H1 (cell line): ENCODE measurements at regions not wholly inside any gene's neighbourhood (a gene's known extent, or its start where the extent isn't known, plus 50 kb on each side); places are given as distances from the start of the nearest gene placed in this dataset.

ENCODE experiments used
- ASH2L ChIP-seq: fragments of 200-600, 300-600 bp; sonication (generic); IDR thresholded peaks from one replicate; pipeline ENCODE4 v1.7.1; 2017; ENCODE audit warnings: low read length
- HDAC2 ChIP-seq, 2 experiments: fragments of 300-600 bp in 1 of 2; sonication (generic) in 1 of 2; IDR thresholded peaks; 2 replicates each; pipeline ENCODE4 v1.6.1; 2011 to 2012; ENCODE audit warnings: low read depth in 2 of 2, low read length in 2 of 2, mild to moderate bottlenecking in 2 of 2, moderate library complexity in 2 of 2, borderline replicate concordance in 1 of 2, inconsistent platforms in 1 of 2
- KDM4A ChIP-seq: IDR thresholded peaks from one replicate; pipeline ENCODE4 v1.7.1; 2012; ENCODE audit warnings: low read depth, mild to moderate bottlenecking, moderate library complexity, low read length, inconsistent platforms; ENCODE audit not compliant: severe bottlenecking
- KDM5A ChIP-seq: fragments of 200-600 bp; IDR thresholded peaks from 2 replicates; pipeline ENCODE4 v1.7.1; 2012; ENCODE audit warnings: mild to moderate bottlenecking, low read length, inconsistent platforms, mixed read lengths
- SP4 ChIP-seq: IDR thresholded peaks from 2 replicates; pipeline ENCODE4 v1.6.1; 2012; ENCODE audit warnings: low read length, inconsistent platforms
- TF ChIP-seq, protein P1 (sequence below): IDR thresholded peaks from 2 replicates; pipeline ENCODE4 v1.6.1; 2012; ENCODE audit warnings: low read length, inconsistent platforms

DNA sequence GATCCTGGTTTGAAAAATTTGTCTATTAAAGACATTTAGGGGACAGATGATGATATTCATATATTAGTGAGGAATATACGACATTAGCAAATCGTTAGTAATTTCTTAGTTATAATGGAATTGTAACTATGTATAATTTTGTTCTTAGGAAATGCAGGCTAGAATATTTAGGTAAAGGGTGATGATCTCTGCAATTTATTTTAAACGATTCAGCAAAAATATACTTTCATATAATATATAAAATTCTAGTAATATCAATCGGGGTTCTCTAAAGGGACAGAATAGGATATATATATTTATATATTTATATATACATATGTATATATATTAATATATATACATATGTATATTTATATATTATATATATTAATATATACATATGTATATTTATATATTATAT is 142.5 kb upstream of the DNAJC10 start (continued):
- TF ChIP-seq KDM4A (no peak), KDM5A (no peak), HDAC2 (IDR thresholded peaks at IDR 0.05; ENCODE audit: borderline replicate concordance in 1 of 2, low read depth in 2 of 2, low read length in 2 of 2) (no peak), ASH2L (no peak), SP4 (no peak)
- TF ChIP-seq, protein P1, sequence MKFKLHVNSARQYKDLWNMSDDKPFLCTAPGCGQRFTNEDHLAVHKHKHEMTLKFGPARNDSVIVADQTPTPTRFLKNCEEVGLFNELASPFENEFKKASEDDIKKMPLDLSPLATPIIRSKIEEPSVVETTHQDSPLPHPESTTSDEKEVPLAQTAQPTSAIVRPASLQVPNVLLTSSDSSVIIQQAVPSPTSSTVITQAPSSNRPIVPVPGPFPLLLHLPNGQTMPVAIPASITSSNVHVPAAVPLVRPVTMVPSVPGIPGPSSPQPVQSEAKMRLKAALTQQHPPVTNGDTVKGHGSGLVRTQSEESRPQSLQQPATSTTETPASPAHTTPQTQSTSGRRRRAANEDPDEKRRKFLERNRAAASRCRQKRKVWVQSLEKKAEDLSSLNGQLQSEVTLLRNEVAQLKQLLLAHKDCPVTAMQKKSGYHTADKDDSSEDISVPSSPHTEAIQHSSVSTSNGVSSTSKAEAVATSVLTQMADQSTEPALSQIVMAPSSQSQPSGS: no peak
